Right lobe of liver (tissue), 6 donors: ENCODE measurements at regions not wholly inside any gene's neighbourhood (a gene's known extent, or its start where the extent isn't known, plus 50 kb on each side); places are given as distances from the start of the nearest gene placed in this dataset.

ENCODE experiments used
- ATAC-seq, 4 donors: fragments of 200-7000 bp; cut with Tn5 transposase; one replicate each; pipeline ENCODE4 v1.9.1; 2020; ENCODE audit warnings: mild to moderate bottlenecking in 4 of 4, moderate library complexity in 4 of 4
- DNase-seq, 3 donors: peaks; one replicate each; pipeline ENCODE4 v3.0.0-alpha.2; 2020
- H3K27ac ChIP-seq, 3 donors: fragments of 200-600 bp; one replicate each; pipeline ENCODE4 v1.8.0; 2022
- H3K27me3 ChIP-seq, 2 donors: fragments of 200-600 bp; one replicate each; pipeline ENCODE4 v1.8.0; 2022
- H3K36me3 ChIP-seq, 4 donors: fragments of 200-600 bp; sonication (generic) in 1 of 4; one replicate each; pipeline versions ENCODE4 v1.5.1 to v1.8.0; 2017 to 2022; ENCODE audit warnings: control low read depth in 1 of 4
- H3K4me1 ChIP-seq, 4 donors: fragments of 200-600 bp; sonication (generic) in 1 of 4; one replicate each; pipeline versions ENCODE4 v1.5.1 to v1.8.0; 2017 to 2022; ENCODE audit warnings: control low read depth in 1 of 4
- H3K4me3 ChIP-seq, 3 donors: fragments of 200-600 bp; one replicate each; pipeline ENCODE4 v1.8.0; 2022
- H3K9me3 ChIP-seq, 4 donors: fragments of 200-600 bp; sonication (generic) in 1 of 4; one replicate each; pipeline versions ENCODE4 v1.5.1 to v1.8.0; 2017 to 2022; ENCODE audit warnings: control low read depth in 1 of 4
- CTCF ChIP-seq, 4 donors: fragments of 200-600 bp in 3 of 4; fragments of 450-650 bp in 1 of 4; IDR thresholded peaks; one replicate each; pipeline versions ENCODE4 v1.5.1 to v1.8.0; 2016 to 2022; ENCODE audit warnings: antibody characterized with exemption in 4 of 4, mild to moderate bottlenecking in 2 of 4
- POLR2A ChIP-seq: fragments of 450-650 bp; IDR thresholded peaks from one replicate; pipeline ENCODE4 v1.6.1; 2017; ENCODE audit warnings: antibody characterized with exemption, mild to moderate bottlenecking
- WGBS: methylation state at CpG from one replicate; pipeline ENCODE4 v1.1.6; 2018; ENCODE audit warnings: low coverage, low lambda C conversion rate; ENCODE audit not compliant: insufficient coverage; ENCODE audit errors: missing lambda C conversion rate; 5-methylcytosine and 5-hydroxymethylcytosine counted together
- intact Hi-C, 2 donors: fragments of 100-400 bp; cut with DNase I; formaldehyde crosslinking; loops; one replicate each; pipeline versions ENCODE4 v1.11.2 to v1.14.1; 2022
- donor health status: DM: no; HTN: yes; CAD: no.
- donor health status: DM: no; HTN: no; CAD: no.
- donor health status: DM: no; HTN: no; CAD: no.
- donor health status: DM: no; HTN: yes; CAD: no.
- donor health status: DM: no; HTN: yes; CAD: no.

- Histone ChIP-seq H3K4me3 (no peak overlapping the region), H3K36me3 (no peaks in the 10 kb centered on the region), H3K27ac (no peak overlapping the region), H3K27me3 (no peaks in the 10 kb centered on the region), H3K4me1 (peaks cover 0 to 11% (median 3%) of the 10 kb centered on the region in 4 donors), H3K9me3 (no peaks in the 10 kb centered on the region)
- ATAC-seq (no peak), DNase-seq (no peak)
- WGBS = 68% methylated on average over 3 of the region's 3 CpGs
- TF ChIP-seq CTCF (IDR thresholded peaks at IDR 0.05) = no peak
- TF ChIP-seq POLR2A = no peak
- intact Hi-C loops = no loop called here
Observed at GRCh38 chr2:181787310-181788048, 104.1 kb upstream of the ITPRID2 start.

- 60% methylated on average over 3 of the region's 3 CpGs for WGBS
- DNase-seq = no peak
- no peaks in the 10 kb centered on the region for H3K9me3 ChIP-seq
- TF ChIP-seq CTCF (IDR thresholded peaks at IDR 0.05) (no peak), POLR2A (no peak)
- no peaks in the 10 kb centered on the region for H3K36me3 ChIP-seq
- no peaks in the 10 kb centered on the region for H3K27me3 ChIP-seq
- H3K4me3 ChIP-seq = no peak overlapping the region
- no peak overlapping the region for H3K27ac ChIP-seq
- H3K4me1 ChIP-seq = peaks cover 0 to 11% (median 3%) of the 10 kb centered on the region in 4 donors
- peak; percentile 31 to 45 (median 44) for ATAC-seq
- intact Hi-C loops = no loop called here
Observed at GRCh38 chr2:181788897-181789555, 102.5 kb upstream of the ITPRID2 start.

- DNase-seq (no peak), ATAC-seq (no peak)
- Histone ChIP-seq H3K36me3 (no peaks in the 10 kb centered on the region), H3K4me3 (no peak overlapping the region), H3K27ac (no peak overlapping the region), H3K27me3 (no peaks in the 10 kb centered on the region), H3K9me3 (no peaks in the 10 kb centered on the region), H3K4me1 (peaks cover 0 to 11% (median 3%) of the 10 kb centered on the region in 4 donors)
- TF ChIP-seq CTCF (IDR thresholded peaks at IDR 0.05) = no peak
- no peak for TF ChIP-seq POLR2A
- 92% methylated on average over 4 of the region's 4 CpGs for WGBS
- intact Hi-C loops = no loop called here
Observed at GRCh38 chr2:181789827-181790448, 101.6 kb upstream of the ITPRID2 start.

DNA sequence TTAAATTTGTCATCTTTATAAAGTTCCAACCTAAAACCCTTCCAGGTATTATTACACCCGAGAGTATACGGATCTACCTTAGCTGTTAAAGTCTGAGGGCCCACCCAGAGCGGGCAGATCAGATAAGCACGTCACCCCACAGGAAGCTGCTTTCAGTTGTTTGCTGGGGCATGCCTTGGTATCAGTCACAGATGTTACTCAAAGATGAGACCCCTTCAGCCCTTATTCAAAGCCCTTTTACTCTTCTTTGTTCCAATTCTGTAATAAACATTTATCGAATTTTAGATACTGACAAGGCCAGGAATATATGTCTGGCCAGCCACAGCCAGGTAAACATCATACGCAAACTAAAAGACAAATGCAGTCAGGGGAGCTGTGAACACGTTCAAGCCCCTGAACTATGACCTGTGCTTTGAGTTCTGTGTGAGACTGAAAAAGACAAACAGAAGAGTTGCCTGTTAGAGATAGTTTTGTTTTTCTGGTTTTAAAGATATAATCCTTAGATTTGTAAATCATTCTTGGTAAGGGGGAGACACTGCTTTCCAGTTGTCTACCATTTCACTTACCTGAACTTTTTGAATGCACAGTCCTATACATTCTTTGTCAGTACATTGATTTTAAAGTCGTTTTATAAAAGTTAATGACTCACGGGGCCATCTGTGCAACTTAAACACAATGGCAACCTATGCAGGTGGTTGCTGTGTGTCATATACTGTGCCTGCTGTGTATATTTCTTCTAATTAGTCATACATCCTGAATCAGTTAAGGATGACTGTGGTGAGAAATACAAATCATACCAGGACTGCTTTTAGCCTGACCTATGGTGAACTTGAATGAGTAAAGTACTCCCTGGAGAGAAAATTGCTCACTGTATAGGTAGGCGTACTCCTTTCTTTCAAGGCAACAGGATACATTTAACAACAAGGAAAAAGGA is 100.5 kb upstream of the ITPRID2 start:
- TF ChIP-seq POLR2A = no peak
- no peak for TF ChIP-seq CTCF (IDR thresholded peaks at IDR 0.05)
- ATAC-seq = peak; percentile 93 to 95 (median 94)
- no peaks in the 10 kb centered on the region for H3K27me3 ChIP-seq
- peaks cover 0 to 11% (median 3%) of the 10 kb centered on the region in 4 donors for H3K4me1 ChIP-seq
- DNase-seq = peak in 1 of 3 donors; percentile 47
- H3K36me3 ChIP-seq = no peaks in the 10 kb centered on the region
- H3K27ac ChIP-seq = peak overlapping the region in 2 of 3 donors; percentile 19 to 54
- H3K4me3 ChIP-seq = no peak overlapping the region
- no peaks in the 10 kb centered on the region for H3K9me3 ChIP-seq
- WGBS = 33% methylated on average over 10 of the region's 10 CpGs
- intact Hi-C loops = no loop called here
